ENCODE measurements at regions not wholly inside any gene's neighbourhood (a gene's known extent, or its start where the extent isn't known, plus 50 kb on each side); places are given as distances from the start of the nearest gene placed in this dataset.

GRCh38 chr14:71388336-71388735 is 481.1 kb downstream of the PCNX1 start:
- H4K20me1 ChIP-seq (ENCODE audit: insufficient read depth), result no peaks in the 10 kb centered on the region
- no peaks in the 10 kb centered on the region for H3K9me3 ChIP-seq (ENCODE audit: low read length)
- TF ChIP-seq, protein P1, sequence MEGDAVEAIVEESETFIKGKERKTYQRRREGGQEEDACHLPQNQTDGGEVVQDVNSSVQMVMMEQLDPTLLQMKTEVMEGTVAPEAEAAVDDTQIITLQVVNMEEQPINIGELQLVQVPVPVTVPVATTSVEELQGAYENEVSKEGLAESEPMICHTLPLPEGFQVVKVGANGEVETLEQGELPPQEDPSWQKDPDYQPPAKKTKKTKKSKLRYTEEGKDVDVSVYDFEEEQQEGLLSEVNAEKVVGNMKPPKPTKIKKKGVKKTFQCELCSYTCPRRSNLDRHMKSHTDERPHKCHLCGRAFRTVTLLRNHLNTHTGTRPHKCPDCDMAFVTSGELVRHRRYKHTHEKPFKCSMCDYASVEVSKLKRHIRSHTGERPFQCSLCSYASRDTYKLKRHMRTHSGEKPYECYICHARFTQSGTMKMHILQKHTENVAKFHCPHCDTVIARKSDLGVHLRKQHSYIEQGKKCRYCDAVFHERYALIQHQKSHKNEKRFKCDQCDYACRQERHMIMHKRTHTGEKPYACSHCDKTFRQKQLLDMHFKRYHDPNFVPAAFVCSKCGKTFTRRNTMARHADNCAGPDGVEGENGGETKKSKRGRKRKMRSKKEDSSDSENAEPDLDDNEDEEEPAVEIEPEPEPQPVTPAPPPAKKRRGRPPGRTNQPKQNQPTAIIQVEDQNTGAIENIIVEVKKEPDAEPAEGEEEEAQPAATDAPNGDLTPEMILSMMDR (IDR thresholded peaks at IDR 0.05; ENCODE audit: poor library complexity, severe bottlenecking), result no peak
- TF ChIP-seq POLR2AphosphoS5 (IDR thresholded peaks at IDR 0.05) (no peak), MXI1 (conservative IDR thresholded peaks at IDR 0.05; ENCODE audit: poor library complexity, severe bottlenecking) (no peak), EZH2 (IDR thresholded peaks at IDR 0.05; ENCODE audit: borderline replicate concordance, insufficient read depth, low read length, poor library complexity, severe bottlenecking) (no peak), RAD21 (conservative IDR thresholded peaks at IDR 0.05) (no peak), TAF1 (IDR thresholded peaks at IDR 0.05; ENCODE audit: low read depth) (no peak), EP300 (conservative IDR thresholded peaks at IDR 0.05; ENCODE audit: poor library complexity, severe bottlenecking) (no peak), SMC3 (conservative IDR thresholded peaks at IDR 0.05; ENCODE audit: poor library complexity) (no peak)
- TF ChIP-seq, protein P2, sequence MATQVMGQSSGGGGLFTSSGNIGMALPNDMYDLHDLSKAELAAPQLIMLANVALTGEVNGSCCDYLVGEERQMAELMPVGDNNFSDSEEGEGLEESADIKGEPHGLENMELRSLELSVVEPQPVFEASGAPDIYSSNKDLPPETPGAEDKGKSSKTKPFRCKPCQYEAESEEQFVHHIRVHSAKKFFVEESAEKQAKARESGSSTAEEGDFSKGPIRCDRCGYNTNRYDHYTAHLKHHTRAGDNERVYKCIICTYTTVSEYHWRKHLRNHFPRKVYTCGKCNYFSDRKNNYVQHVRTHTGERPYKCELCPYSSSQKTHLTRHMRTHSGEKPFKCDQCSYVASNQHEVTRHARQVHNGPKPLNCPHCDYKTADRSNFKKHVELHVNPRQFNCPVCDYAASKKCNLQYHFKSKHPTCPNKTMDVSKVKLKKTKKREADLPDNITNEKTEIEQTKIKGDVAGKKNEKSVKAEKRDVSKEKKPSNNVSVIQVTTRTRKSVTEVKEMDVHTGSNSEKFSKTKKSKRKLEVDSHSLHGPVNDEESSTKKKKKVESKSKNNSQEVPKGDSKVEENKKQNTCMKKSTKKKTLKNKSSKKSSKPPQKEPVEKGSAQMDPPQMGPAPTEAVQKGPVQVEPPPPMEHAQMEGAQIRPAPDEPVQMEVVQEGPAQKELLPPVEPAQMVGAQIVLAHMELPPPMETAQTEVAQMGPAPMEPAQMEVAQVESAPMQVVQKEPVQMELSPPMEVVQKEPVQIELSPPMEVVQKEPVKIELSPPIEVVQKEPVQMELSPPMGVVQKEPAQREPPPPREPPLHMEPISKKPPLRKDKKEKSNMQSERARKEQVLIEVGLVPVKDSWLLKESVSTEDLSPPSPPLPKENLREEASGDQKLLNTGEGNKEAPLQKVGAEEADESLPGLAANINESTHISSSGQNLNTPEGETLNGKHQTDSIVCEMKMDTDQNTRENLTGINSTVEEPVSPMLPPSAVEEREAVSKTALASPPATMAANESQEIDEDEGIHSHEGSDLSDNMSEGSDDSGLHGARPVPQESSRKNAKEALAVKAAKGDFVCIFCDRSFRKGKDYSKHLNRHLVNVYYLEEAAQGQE (IDR thresholded peaks at IDR 0.05; ENCODE audit: borderline replicate concordance), result no peak
- H3K9ac ChIP-seq (ENCODE audit: low read length), result no peak overlapping the region
- no peaks in the 10 kb centered on the region for H3K79me2 ChIP-seq (replicated peaks; ENCODE audit: insufficient read depth, low read length)
- H3K9me2 ChIP-seq (ENCODE audit: insufficient read depth, low read length), result no peaks in the 10 kb centered on the region
- no peak overlapping the region for H3K4me3 ChIP-seq (ENCODE audit: low read length)
- no peak overlapping the region for H3K27ac ChIP-seq (ENCODE audit: low read length)
- H3K36me3 ChIP-seq (ENCODE audit: insufficient read depth, low read length), result no peaks in the 10 kb centered on the region
- no peak overlapping the region for H2AFZ ChIP-seq (ENCODE audit: low read depth, low read length)
- no peak overlapping the region for H3K4me2 ChIP-seq (ENCODE audit: low read length)
- H3F3A ChIP-seq (ENCODE audit: insufficient read depth, low read length, poor library complexity, severe bottlenecking), result no peaks in the 10 kb centered on the region
- no peaks in the 10 kb centered on the region for H3K27me3 ChIP-seq (ENCODE audit: insufficient read depth, low read depth, low read length)

DNA sequence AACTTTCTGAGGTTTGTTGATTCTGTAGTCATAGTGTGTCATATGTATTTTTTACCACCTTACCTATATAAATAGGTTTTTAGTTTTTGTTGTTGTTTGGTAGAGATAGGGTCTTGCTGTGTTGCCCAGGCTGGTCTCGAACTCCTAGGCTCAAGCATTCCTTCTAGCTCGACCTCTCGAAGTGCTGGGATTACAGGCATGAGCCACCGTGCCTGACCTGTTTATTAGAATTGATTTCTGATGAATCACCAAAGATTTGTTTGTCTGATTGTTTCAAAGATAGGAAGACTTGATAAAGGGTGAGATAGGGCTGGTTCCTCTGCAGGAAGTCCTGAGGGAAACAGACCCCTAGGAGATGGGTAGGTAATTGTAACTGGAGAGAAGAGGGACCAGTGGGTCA is 481.6 kb downstream of the PCNX1 start:
- no peaks in the 10 kb centered on the region for H3K79me2 ChIP-seq (replicated peaks; ENCODE audit: insufficient read depth, low read length)
- no peaks in the 10 kb centered on the region for H3F3A ChIP-seq (ENCODE audit: insufficient read depth, low read length, poor library complexity, severe bottlenecking)
- H3K36me3 ChIP-seq (ENCODE audit: insufficient read depth, low read length), result no peaks in the 10 kb centered on the region
- H3K9me2 ChIP-seq (ENCODE audit: insufficient read depth, low read length), result no peaks in the 10 kb centered on the region
- no peaks in the 10 kb centered on the region for H3K9me3 ChIP-seq (ENCODE audit: low read length)
- no peak overlapping the region for H3K4me2 ChIP-seq (ENCODE audit: low read length)
- H3K27me3 ChIP-seq (ENCODE audit: insufficient read depth, low read depth, low read length), result no peaks in the 10 kb centered on the region
- H3K27ac ChIP-seq (ENCODE audit: low read length), result no peak overlapping the region
- TF ChIP-seq EZH2 (IDR thresholded peaks at IDR 0.05; ENCODE audit: borderline replicate concordance, insufficient read depth, low read length, poor library complexity, severe bottlenecking) (no peak), POLR2AphosphoS5 (IDR thresholded peaks at IDR 0.05) (no peak), RAD21 (conservative IDR thresholded peaks at IDR 0.05) (no peak)
- no peaks in the 10 kb centered on the region for H4K20me1 ChIP-seq (ENCODE audit: insufficient read depth)
- no peak overlapping the region for H3K4me3 ChIP-seq (ENCODE audit: low read length)
- no peak overlapping the region for H2AFZ ChIP-seq (ENCODE audit: low read depth, low read length)
- H3K9ac ChIP-seq (ENCODE audit: low read length), result no peak overlapping the region

GRCh38 chr14:71394386-71394785 is 487.1 kb downstream of the PCNX1 start:
- H3K9ac ChIP-seq (ENCODE audit: low read length), result no peak overlapping the region
- no peaks in the 10 kb centered on the region for H4K20me1 ChIP-seq (ENCODE audit: insufficient read depth)
- H3K9me2 ChIP-seq (ENCODE audit: insufficient read depth, low read length), result no peaks in the 10 kb centered on the region
- no peaks in the 10 kb centered on the region for H3K36me3 ChIP-seq (ENCODE audit: insufficient read depth, low read length)
- H3K27ac ChIP-seq (ENCODE audit: low read length), result no peak overlapping the region
- H3K27me3 ChIP-seq (ENCODE audit: insufficient read depth, low read depth, low read length), result no peaks in the 10 kb centered on the region
- no peaks in the 10 kb centered on the region for H3F3A ChIP-seq (ENCODE audit: insufficient read depth, low read length, poor library complexity, severe bottlenecking)
- H2AFZ ChIP-seq (ENCODE audit: low read depth, low read length), result no peak overlapping the region
- TF ChIP-seq, protein P1 (IDR thresholded peaks at IDR 0.05; ENCODE audit: poor library complexity, severe bottlenecking), result no peak
- TF ChIP-seq EZH2 (IDR thresholded peaks at IDR 0.05; ENCODE audit: borderline replicate concordance, insufficient read depth, low read length, poor library complexity, severe bottlenecking), result no peak
- TF ChIP-seq MXI1 (conservative IDR thresholded peaks at IDR 0.05; ENCODE audit: poor library complexity, severe bottlenecking), result no peak
- TF ChIP-seq POLR2AphosphoS5 (IDR thresholded peaks at IDR 0.05), result no peak
- no peak for TF ChIP-seq EP300 (conservative IDR thresholded peaks at IDR 0.05; ENCODE audit: poor library complexity, severe bottlenecking)
- no peak for TF ChIP-seq SMC3 (conservative IDR thresholded peaks at IDR 0.05; ENCODE audit: poor library complexity)
- TF ChIP-seq RAD21 (conservative IDR thresholded peaks at IDR 0.05), result no peak
- TF ChIP-seq, protein P2 (IDR thresholded peaks at IDR 0.05; ENCODE audit: borderline replicate concordance), result no peak
- no peak for TF ChIP-seq TAF1 (IDR thresholded peaks at IDR 0.05; ENCODE audit: low read depth)
- no peak overlapping the region for H3K4me2 ChIP-seq (ENCODE audit: low read length)
- H3K4me3 ChIP-seq (ENCODE audit: low read length), result no peak overlapping the region
- H3K79me2 ChIP-seq (replicated peaks; ENCODE audit: insufficient read depth, low read length), result no peaks in the 10 kb centered on the region
- no peaks in the 10 kb centered on the region for H3K9me3 ChIP-seq (ENCODE audit: low read length)
